ENCODE measurements at regions not wholly inside any gene's neighbourhood (a gene's known extent, or its start where the extent isn't known, plus 50 kb on each side); places are given as distances from the start of the nearest gene placed in this dataset.

DNA sequence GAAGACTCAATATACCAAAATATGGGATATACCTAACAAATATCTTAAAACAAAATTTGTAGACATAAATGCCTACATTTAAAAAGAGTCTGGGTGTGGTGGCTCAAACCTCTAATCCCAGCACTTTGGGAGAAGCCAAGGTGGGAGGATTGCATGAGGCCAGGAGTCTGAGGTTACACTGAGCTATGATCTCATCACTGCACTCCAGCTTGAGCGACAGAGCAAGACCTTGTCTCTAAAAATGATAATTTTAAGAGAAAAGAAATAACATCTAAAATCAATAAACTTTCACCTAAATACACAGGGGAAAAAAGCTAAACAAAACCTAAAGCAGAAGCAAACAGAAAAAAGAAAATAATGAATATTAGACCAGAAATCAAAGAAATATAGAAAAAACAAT, 102.7 kb upstream of the PBX1 start:
- in situ Hi-C loops (cut with MboI) (no loop called here), intact Hi-C loops (cut with micrococcal nuclease; ENCODE audit: unreplicated experiment) (no loop called here)
- no peak for ATAC-seq
- no peaks in the 10 kb centered on the region for H4K20me1 ChIP-seq (ENCODE audit: control insufficient read depth, insufficient read depth)
- ChIA-PET POLR2A (no interaction called here), RAD21 (ENCODE audit: unreplicated experiment) (interaction anchor here (0.6 kb wide), 1 partner anchor 49 kb away, joined by 3 read pairs; no protein-coding TSS in a partner anchor), CTCF (no interaction called here), SMC1A (ENCODE audit: uncharacterized antibody, unreplicated experiment) (no interaction called here)
- BruUV-seq (replicated peaks) = no TSS peak
- no peaks in the 10 kb centered on the region for H3K36me3 ChIP-seq (ENCODE audit: control insufficient read depth in 2 of 2, insufficient read depth in 2 of 2, low read length in 1 of 2)
- no peaks in the 10 kb centered on the region for H3K4me1 ChIP-seq (ENCODE audit: control insufficient read depth, insufficient read depth, low read length)
- no peaks in the 10 kb centered on the region for H3K9me3 ChIP-seq (replicated peaks; ENCODE audit: control insufficient read depth, insufficient read depth, low read length)
- no peak for FAIRE-seq
- no peak overlapping the region for H3K4me3 ChIP-seq
- 0% methylated on average over 1 of the region's 1 CpG for WGBS (ENCODE audit: insufficient coverage, insufficient replicate concordance, low lambda C conversion rate, missing lambda C conversion rate)
- H3K9ac ChIP-seq (ENCODE audit: control insufficient read depth, insufficient read depth, low read length) = no peak overlapping the region
- no peaks in the 10 kb centered on the region for H3K27me3 ChIP-seq (replicated peaks in 1 of 2; ENCODE audit: control insufficient read depth in 2 of 2, insufficient read depth in 2 of 2, low read length in 1 of 2)
- H2AFZ ChIP-seq (ENCODE audit: control insufficient read depth, low read depth, low read length) = no peak overlapping the region
- H3K27ac ChIP-seq (ENCODE audit: control insufficient read depth, insufficient read depth) = no peak overlapping the region
- H3K79me2 ChIP-seq (ENCODE audit: control insufficient read depth, insufficient read depth, low read length) = no peaks in the 10 kb centered on the region
- H3K4me2 ChIP-seq (ENCODE audit: control insufficient read depth, insufficient read depth) = no peak overlapping the region
- no peak for DNase-seq (ENCODE audit: low read depth, low spot score)
- TF ChIP-seq MEF2B (IDR thresholded peaks at IDR 0.05; ENCODE audit: partially characterized antibody, poor library complexity, severe bottlenecking) (no peak), FOS (IDR thresholded peaks at IDR 0.05; ENCODE audit: borderline replicate concordance, extremely low read depth, insufficient read length) (no peak), POLR2AphosphoS2 (IDR thresholded peaks at IDR 0.05; ENCODE audit: low read depth, low read length) (no peak), RB1 (IDR thresholded peaks at IDR 0.05; ENCODE audit: borderline replicate concordance) (no peak), SMAD1 (IDR thresholded peaks at IDR 0.05; ENCODE audit: low read depth, partially characterized antibody) (no peak), POLR2A (IDR thresholded peaks at IDR 0.05; ENCODE audit: low read depth, low read length) (no peak), SMAD5 (IDR thresholded peaks at IDR 0.05; ENCODE audit: low read depth) (no peak), CREB1 (IDR thresholded peaks at IDR 0.05; ENCODE audit: low read depth) (no peak), MTA3 (IDR thresholded peaks at IDR 0.05; ENCODE audit: borderline replicate concordance, low read length) (no peak), NR2F1 (conservative IDR thresholded peaks at IDR 0.05) (no peak)
- TF ChIP-seq, protein P1, sequence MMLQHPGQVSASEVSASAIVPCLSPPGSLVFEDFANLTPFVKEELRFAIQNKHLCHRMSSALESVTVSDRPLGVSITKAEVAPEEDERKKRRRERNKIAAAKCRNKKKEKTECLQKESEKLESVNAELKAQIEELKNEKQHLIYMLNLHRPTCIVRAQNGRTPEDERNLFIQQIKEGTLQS (IDR thresholded peaks at IDR 0.05; ENCODE audit: borderline replicate concordance, extremely low read depth, low read depth, low read length) = no peak
- TF ChIP-seq, protein P2, sequence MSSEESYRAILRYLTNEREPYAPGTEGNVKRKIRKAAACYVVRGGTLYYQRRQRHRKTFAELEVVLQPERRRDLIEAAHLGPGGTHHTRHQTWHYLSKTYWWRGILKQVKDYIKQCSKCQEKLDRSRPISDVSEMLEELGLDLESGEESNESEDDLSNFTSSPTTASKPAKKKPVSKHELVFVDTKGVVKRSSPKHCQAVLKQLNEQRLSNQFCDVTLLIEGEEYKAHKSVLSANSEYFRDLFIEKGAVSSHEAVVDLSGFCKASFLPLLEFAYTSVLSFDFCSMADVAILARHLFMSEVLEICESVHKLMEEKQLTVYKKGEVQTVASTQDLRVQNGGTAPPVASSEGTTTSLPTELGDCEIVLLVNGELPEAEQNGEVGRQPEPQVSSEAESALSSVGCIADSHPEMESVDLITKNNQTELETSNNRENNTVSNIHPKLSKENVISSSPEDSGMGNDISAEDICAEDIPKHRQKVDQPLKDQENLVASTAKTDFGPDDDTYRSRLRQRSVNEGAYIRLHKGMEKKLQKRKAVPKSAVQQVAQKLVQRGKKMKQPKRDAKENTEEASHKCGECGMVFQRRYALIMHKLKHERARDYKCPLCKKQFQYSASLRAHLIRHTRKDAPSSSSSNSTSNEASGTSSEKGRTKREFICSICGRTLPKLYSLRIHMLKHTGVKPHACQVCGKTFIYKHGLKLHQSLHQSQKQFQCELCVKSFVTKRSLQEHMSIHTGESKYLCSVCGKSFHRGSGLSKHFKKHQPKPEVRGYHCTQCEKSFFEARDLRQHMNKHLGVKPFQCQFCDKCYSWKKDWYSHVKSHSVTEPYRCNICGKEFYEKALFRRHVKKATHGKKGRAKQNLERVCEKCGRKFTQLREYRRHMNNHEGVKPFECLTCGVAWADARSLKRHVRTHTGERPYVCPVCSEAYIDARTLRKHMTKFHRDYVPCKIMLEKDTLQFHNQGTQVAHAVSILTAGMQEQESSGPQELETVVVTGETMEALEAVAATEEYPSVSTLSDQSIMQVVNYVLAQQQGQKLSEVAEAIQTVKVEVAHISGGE (CRISPR knock-in tag; IDR thresholded peaks at IDR 0.05) = no peak
- TF ChIP-seq, protein P3, sequence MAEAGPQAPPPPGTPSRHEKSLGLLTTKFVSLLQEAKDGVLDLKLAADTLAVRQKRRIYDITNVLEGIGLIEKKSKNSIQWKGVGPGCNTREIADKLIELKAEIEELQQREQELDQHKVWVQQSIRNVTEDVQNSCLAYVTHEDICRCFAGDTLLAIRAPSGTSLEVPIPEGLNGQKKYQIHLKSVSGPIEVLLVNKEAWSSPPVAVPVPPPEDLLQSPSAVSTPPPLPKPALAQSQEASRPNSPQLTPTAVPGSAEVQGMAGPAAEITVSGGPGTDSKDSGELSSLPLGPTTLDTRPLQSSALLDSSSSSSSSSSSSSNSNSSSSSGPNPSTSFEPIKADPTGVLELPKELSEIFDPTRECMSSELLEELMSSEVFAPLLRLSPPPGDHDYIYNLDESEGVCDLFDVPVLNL (IDR thresholded peaks at IDR 0.05; ENCODE audit: low read depth, low read length) = no peak
- TF ChIP-seq, protein P4, sequence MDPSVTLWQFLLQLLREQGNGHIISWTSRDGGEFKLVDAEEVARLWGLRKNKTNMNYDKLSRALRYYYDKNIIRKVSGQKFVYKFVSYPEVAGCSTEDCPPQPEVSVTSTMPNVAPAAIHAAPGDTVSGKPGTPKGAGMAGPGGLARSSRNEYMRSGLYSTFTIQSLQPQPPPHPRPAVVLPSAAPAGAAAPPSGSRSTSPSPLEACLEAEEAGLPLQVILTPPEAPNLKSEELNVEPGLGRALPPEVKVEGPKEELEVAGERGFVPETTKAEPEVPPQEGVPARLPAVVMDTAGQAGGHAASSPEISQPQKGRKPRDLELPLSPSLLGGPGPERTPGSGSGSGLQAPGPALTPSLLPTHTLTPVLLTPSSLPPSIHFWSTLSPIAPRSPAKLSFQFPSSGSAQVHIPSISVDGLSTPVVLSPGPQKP (IDR thresholded peaks at IDR 0.05; ENCODE audit: low read depth, low read length) = no peak
